ENCODE measurements at regions not wholly inside any gene's neighbourhood (a gene's known extent, or its start where the extent isn't known, plus 50 kb on each side); places are given as distances from the start of the nearest gene placed in this dataset.

- TF ChIP-seq POLR2A (IDR thresholded peaks at IDR 0.05; ENCODE audit: low read length) (no peak), GATA1 (IDR thresholded peaks at IDR 0.05; ENCODE audit: low read depth, low read length) (no peak)
Measured at GRCh38 chr11:26037716-26038115, 294.2 kb upstream of the ANO3 start.

All from erythroblast (primary cell).